Liver (tissue), 8 donors: ENCODE measurements at regions not wholly inside any gene's neighbourhood (a gene's known extent, or its start where the extent isn't known, plus 50 kb on each side); places are given as distances from the start of the nearest gene placed in this dataset.

ENCODE experiments used
- DNase-seq: peaks from one replicate; pipeline ENCODE4 v3.0.0-alpha.2; 2017; ENCODE audit warnings: low spot score
- H3K27ac ChIP-seq, 2 donors: one replicate each; pipeline ENCODE4 v1.7.0; 2013; ENCODE audit warnings: inconsistent platforms in 2 of 2, low read length in 2 of 2, control low read depth in 1 of 2, low read depth in 1 of 2, mild to moderate bottlenecking in 1 of 2
- H3K27me3 ChIP-seq, 4 donors: one replicate each; pipeline versions ENCODE4 v1.6.1 to v1.7.0; 2013; ENCODE audit warnings: low read length in 3 of 4, inconsistent platforms in 1 of 4, mild to moderate bottlenecking in 1 of 4, moderate library complexity in 1 of 4; ENCODE audit not compliant: control insufficient read depth in 4 of 4, insufficient read depth in 4 of 4
- H3K36me3 ChIP-seq, 4 donors: one replicate each; pipeline versions ENCODE4 v1.6.1 to v1.7.0; 2013; ENCODE audit warnings: low read length in 3 of 4, mild to moderate bottlenecking in 3 of 4, low read depth in 1 of 4, moderate library complexity in 1 of 4; ENCODE audit not compliant: control insufficient read depth in 4 of 4, insufficient read depth in 3 of 4
- H3K4me1 ChIP-seq, 4 donors: one replicate each; pipeline versions ENCODE4 v1.6.1 to v1.7.0; 2013; ENCODE audit warnings: low read length in 3 of 4, mild to moderate bottlenecking in 3 of 4, moderate library complexity in 1 of 4; ENCODE audit not compliant: control insufficient read depth in 4 of 4, insufficient read depth in 4 of 4
- H3K4me3 ChIP-seq, 3 donors: one replicate each; pipeline versions ENCODE4 v1.6.1 to v1.7.0; 2013; ENCODE audit warnings: low read length in 3 of 3, control low read depth in 1 of 3, low read depth in 1 of 3, mild to moderate bottlenecking in 1 of 3
- H3K9ac ChIP-seq, 2 donors: one replicate each; pipeline ENCODE4 v1.7.0; 2013; ENCODE audit warnings: low read length in 2 of 2, mild to moderate bottlenecking in 2 of 2, moderate library complexity in 2 of 2, control low read depth in 1 of 2, low read depth in 1 of 2
- H3K9me3 ChIP-seq, 4 donors: one replicate each; pipeline versions ENCODE4 v1.6.1 to v1.7.0; 2013; ENCODE audit warnings: low read length in 3 of 4; ENCODE audit not compliant: control insufficient read depth in 4 of 4
- ATF3 ChIP-seq: IDR thresholded peaks from 2 replicates; pipeline ENCODE4 v1.6.1; 2016; ENCODE audit warnings: antibody characterized with exemption
- CTCF ChIP-seq: fragments of 150-350 bp; IDR thresholded peaks from 2 replicates; pipeline ENCODE4 v1.5.1; 2017; ENCODE audit warnings: improper control_type of control experiment, low read depth, low read length; ENCODE audit not compliant: missing input control
- EGR1 ChIP-seq, 2 donors: IDR thresholded peaks; 2 replicates each; pipeline ENCODE4 v1.6.1; 2016 to 2018; ENCODE audit warnings: antibody characterized with exemption in 2 of 2, low read depth in 2 of 2
- FOXA1 ChIP-seq: IDR thresholded peaks from 2 replicates; pipeline ENCODE4 v1.6.1; 2016; ENCODE audit warnings: antibody characterized with exemption
- FOXA2 ChIP-seq: IDR thresholded peaks from 2 replicates; pipeline ENCODE4 v1.6.1; 2016; ENCODE audit warnings: antibody characterized with exemption
- GABPA ChIP-seq, 2 donors: IDR thresholded peaks in 1 of 2; conservative IDR thresholded peaks in 1 of 2; 2 replicates each; pipeline ENCODE4 v1.6.1; 2016; ENCODE audit warnings: antibody characterized with exemption in 2 of 2, mild to moderate bottlenecking in 1 of 2, moderate library complexity in 1 of 2
- HNF4A ChIP-seq, 2 donors: conservative IDR thresholded peaks; 2 replicates each; pipeline ENCODE4 v1.6.1; 2016; ENCODE audit warnings: antibody characterized with exemption in 2 of 2, mild to moderate bottlenecking in 2 of 2
- HNF4G ChIP-seq: IDR thresholded peaks from 2 replicates; pipeline ENCODE4 v1.6.1; 2016; ENCODE audit warnings: antibody characterized with exemption
- JUND ChIP-seq, 2 donors: IDR thresholded peaks; 2 replicates each; pipeline ENCODE4 v1.6.1; 2016; ENCODE audit warnings: antibody characterized with exemption in 2 of 2
- MAX ChIP-seq: IDR thresholded peaks from 2 replicates; pipeline ENCODE4 v1.6.1; 2016; ENCODE audit warnings: antibody characterized with exemption
- NR2F2 ChIP-seq: IDR thresholded peaks from 2 replicates; pipeline ENCODE4 v1.6.1; 2016; ENCODE audit warnings: antibody characterized with exemption
- RAD21 ChIP-seq, 2 donors: IDR thresholded peaks; 2 replicates each; pipeline ENCODE4 v1.6.1; 2016; ENCODE audit warnings: antibody characterized with exemption in 2 of 2, mild to moderate bottlenecking in 2 of 2
- REST ChIP-seq: IDR thresholded peaks from 2 replicates; pipeline ENCODE4 v1.6.1; 2016; ENCODE audit warnings: antibody characterized with exemption, mild to moderate bottlenecking
- RXRA ChIP-seq, 2 donors: IDR thresholded peaks; 2 replicates each; pipeline ENCODE4 v1.6.1; 2017 to 2018; ENCODE audit warnings: antibody characterized with exemption in 2 of 2, mild to moderate bottlenecking in 1 of 2
- SP1 ChIP-seq: IDR thresholded peaks from 2 replicates; pipeline ENCODE4 v1.6.1; 2018; ENCODE audit warnings: antibody characterized with exemption, mild to moderate bottlenecking
- TAF1 ChIP-seq: conservative IDR thresholded peaks from 2 replicates; pipeline ENCODE4 v1.6.1; 2016; ENCODE audit warnings: antibody characterized with exemption, mild to moderate bottlenecking
- ZBTB33 ChIP-seq: IDR thresholded peaks from 2 replicates; pipeline ENCODE4 v1.6.1; 2016; ENCODE audit warnings: antibody characterized with exemption
- WGBS: extraction: QIAGEN DNeasy Blood & Tissue Kit; methylation state at CpG from one replicate; pipeline ENCODE4 v1.1.7; 2013; 5-methylcytosine and 5-hydroxymethylcytosine counted together
- donor health status: healthy.
- donor health status: healthy.
- donor health status: healthy.
- donor health status: healthy.
- donor health status: healthy.

GRCh38 chr11:31995032-31995431, 95.8 kb upstream of the RCN1 start:
- no peak overlapping the region for H3K27ac ChIP-seq
- no peak for TF ChIP-seq JUND (IDR thresholded peaks at IDR 0.05)
- no peak for TF ChIP-seq FOXA1
- TF ChIP-seq NR2F2: no peak
- no peak for TF ChIP-seq EGR1 (IDR thresholded peaks at IDR 0.05; ENCODE audit: low read depth in 2 of 2)
- TF ChIP-seq TAF1: no peak
- TF ChIP-seq ATF3: no peak
- TF ChIP-seq SP1: no peak
- TF ChIP-seq RAD21 (IDR thresholded peaks at IDR 0.05): no peak
- TF ChIP-seq REST: no peak
- TF ChIP-seq FOXA2: no peak
- no peak for TF ChIP-seq GABPA (IDR thresholded peaks at IDR 0.05 in 1 of 2, conservative IDR thresholded peaks at IDR 0.05 in 1 of 2)
- no peak for TF ChIP-seq HNF4A (conservative IDR thresholded peaks at IDR 0.05)
- TF ChIP-seq HNF4G: no peak
- no peak for TF ChIP-seq ZBTB33
- WGBS: 89% methylated on average over 7 of the region's 7 CpGs
- H3K36me3 ChIP-seq: no peaks in the 10 kb centered on the region
- no peaks in the 10 kb centered on the region for H3K27me3 ChIP-seq
- H3K9ac ChIP-seq: no peak overlapping the region
- H3K9me3 ChIP-seq: no peaks in the 10 kb centered on the region
- no peak for DNase-seq
- peaks cover 0 to 6% (median 2%) of the 10 kb centered on the region in 4 donors for H3K4me1 ChIP-seq
- no peak overlapping the region for H3K4me3 ChIP-seq

GRCh38 chr11:31987118-31988005, 103.5 kb upstream of the RCN1 start:
- H3K27me3 ChIP-seq: peaks cover 0 to 5% (median 4%) of the 10 kb centered on the region in 4 donors
- no peaks in the 10 kb centered on the region for H3K9me3 ChIP-seq
- peaks cover 0 to 3% (median under 1%) of the 10 kb centered on the region in 4 donors for H3K4me1 ChIP-seq
- H3K27ac ChIP-seq: no peak overlapping the region
- no peaks in the 10 kb centered on the region for H3K36me3 ChIP-seq
- DNase-seq: no peak
- TF ChIP-seq GABPA (IDR thresholded peaks at IDR 0.05 in 1 of 2, conservative IDR thresholded peaks at IDR 0.05 in 1 of 2) (no peak), JUND (IDR thresholded peaks at IDR 0.05) (no peak), RXRA (IDR thresholded peaks at IDR 0.05) (no peak), NR2F2 (no peak), MAX (no peak), CTCF (no peak), FOXA1 (no peak), HNF4A (conservative IDR thresholded peaks at IDR 0.05) (no peak), REST (no peak), FOXA2 (no peak), TAF1 (no peak), SP1 (no peak), HNF4G (no peak)
- H3K9ac ChIP-seq: no peak overlapping the region
- peak overlapping the region in 1 of 3 donors; percentile 42 for H3K4me3 ChIP-seq
- 18% methylated on average over 64 of the region's 64 CpGs for WGBS
